ENCODE measurements at regions not wholly inside any gene's neighbourhood (a gene's known extent, or its start where the extent isn't known, plus 50 kb on each side); places are given as distances from the start of the nearest gene placed in this dataset.
A peak's percentile ranks its signal among the peaks of the same experiment; 100 is the strongest.

DNA sequence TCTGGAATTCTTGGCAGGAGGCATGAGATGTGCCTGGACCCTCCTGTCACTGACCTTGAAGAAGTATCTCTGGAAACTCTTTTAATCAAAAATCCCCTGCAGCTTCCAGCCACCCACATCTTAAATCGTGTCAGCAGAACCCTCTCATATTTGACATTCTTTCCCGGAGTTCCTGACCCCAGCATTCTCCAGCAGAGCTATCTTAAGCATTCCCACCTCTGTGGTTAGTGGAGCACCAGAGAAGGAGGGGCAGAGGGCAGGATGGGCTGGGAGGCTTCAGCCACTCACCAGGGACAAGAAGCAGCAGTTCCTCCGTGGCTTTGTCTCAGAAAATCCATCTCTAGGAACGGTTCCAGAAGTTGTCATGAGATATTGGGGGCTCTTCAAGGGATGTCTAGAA, 149.9 kb downstream of the RGS9 start:
- H3K27me3 ChIP-seq: no peaks in the 10 kb centered on the region
- H3K36me3 ChIP-seq: no peaks in the 10 kb centered on the region
- DNase-seq (ENCODE audit: low read depth in 1 of 2, low spot score in 1 of 2): peak; percentile 42 to 60
- H3K4me3 ChIP-seq: no peak overlapping the region
- TF ChIP-seq, protein P1, sequence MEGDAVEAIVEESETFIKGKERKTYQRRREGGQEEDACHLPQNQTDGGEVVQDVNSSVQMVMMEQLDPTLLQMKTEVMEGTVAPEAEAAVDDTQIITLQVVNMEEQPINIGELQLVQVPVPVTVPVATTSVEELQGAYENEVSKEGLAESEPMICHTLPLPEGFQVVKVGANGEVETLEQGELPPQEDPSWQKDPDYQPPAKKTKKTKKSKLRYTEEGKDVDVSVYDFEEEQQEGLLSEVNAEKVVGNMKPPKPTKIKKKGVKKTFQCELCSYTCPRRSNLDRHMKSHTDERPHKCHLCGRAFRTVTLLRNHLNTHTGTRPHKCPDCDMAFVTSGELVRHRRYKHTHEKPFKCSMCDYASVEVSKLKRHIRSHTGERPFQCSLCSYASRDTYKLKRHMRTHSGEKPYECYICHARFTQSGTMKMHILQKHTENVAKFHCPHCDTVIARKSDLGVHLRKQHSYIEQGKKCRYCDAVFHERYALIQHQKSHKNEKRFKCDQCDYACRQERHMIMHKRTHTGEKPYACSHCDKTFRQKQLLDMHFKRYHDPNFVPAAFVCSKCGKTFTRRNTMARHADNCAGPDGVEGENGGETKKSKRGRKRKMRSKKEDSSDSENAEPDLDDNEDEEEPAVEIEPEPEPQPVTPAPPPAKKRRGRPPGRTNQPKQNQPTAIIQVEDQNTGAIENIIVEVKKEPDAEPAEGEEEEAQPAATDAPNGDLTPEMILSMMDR (IDR thresholded peaks at IDR 0.05; ENCODE audit: low read depth, low read length): no peak
- H3K4me1 ChIP-seq (ENCODE audit: low read depth): peaks cover 2% of the 10 kb centered on the region
- H3K9me3 ChIP-seq (ENCODE audit: low read depth): no peaks in the 10 kb centered on the region
- H3K27ac ChIP-seq: peak overlapping the region; percentile 54

GRCh38 chr17:65283704-65284103, 146.5 kb downstream of the RGS9 start:
- H3K27ac ChIP-seq: no peak overlapping the region

DNA sequence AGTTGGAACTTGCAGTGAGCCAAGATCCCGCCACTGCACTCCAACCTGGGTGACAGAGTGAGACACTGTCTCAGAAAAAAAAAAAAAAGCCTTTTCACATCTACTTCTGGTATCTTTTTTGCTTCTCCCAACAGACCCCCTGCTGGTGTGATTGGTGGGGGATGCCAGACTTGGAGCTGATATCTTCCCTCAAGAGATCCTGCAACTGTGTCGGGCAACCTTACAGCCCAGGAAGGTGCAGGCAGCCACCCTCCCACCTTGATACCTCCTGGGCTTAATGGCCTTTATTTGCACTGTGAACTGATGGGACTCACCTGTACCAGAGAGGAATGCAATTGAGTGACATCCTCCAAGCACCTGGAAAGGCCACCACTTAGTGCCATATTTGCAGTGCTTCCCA, 142.3 kb downstream of the RGS9 start:
- Histone ChIP-seq H3K4me1 (ENCODE audit: low read depth) (no peaks in the 10 kb centered on the region), H3K27me3 (no peaks in the 10 kb centered on the region), H3K27ac (no peak overlapping the region), H3K4me3 (no peak overlapping the region), H3K9me3 (ENCODE audit: low read depth) (no peaks in the 10 kb centered on the region), H3K36me3 (no peaks in the 10 kb centered on the region)
- DNase-seq (ENCODE audit: low read depth in 1 of 2, low spot score in 1 of 2): no peak
- TF ChIP-seq, protein P1 (IDR thresholded peaks at IDR 0.05; ENCODE audit: low read depth, low read length): no peak

More at GRCh38 chr17:65283704-65284103, 146.5 kb downstream of the RGS9 start:
- Histone ChIP-seq H3K4me3 (no peak overlapping the region), H3K36me3 (no peaks in the 10 kb centered on the region), H3K4me1 (ENCODE audit: low read depth) (peaks cover 2% of the 10 kb centered on the region), H3K27me3 (no peaks in the 10 kb centered on the region), H3K9me3 (ENCODE audit: low read depth) (no peaks in the 10 kb centered on the region)
- TF ChIP-seq, protein P1 (IDR thresholded peaks at IDR 0.05; ENCODE audit: low read depth, low read length): no peak
- no peak for DNase-seq (ENCODE audit: low read depth in 1 of 2, low spot score in 1 of 2)

DNA sequence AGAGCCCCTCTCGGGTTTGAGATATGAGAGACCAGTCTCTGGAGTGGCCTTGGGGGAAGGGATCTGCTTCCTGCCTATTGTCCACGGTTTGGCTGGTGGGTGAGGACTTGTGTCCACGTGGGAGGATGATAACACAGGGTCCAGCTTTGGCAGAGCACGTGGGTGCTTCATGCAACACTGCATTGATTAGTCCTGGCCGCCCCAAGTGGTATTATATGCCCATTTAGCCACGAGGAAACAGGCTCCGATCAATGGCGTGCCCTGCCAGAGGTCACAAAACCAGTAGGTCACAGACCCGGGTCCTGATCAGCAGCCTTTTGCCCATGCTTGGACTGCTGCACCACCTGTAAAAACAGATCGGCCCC, 141.6 kb downstream of the RGS9 start:
- TF ChIP-seq, protein P1 (IDR thresholded peaks at IDR 0.05; ENCODE audit: low read depth, low read length): no peak
- Histone ChIP-seq H3K27ac (no peak overlapping the region), H3K36me3 (no peaks in the 10 kb centered on the region), H3K4me1 (ENCODE audit: low read depth) (no peaks in the 10 kb centered on the region), H3K9me3 (ENCODE audit: low read depth) (no peaks in the 10 kb centered on the region), H3K4me3 (no peak overlapping the region), H3K27me3 (no peaks in the 10 kb centered on the region)
- no peak for DNase-seq (ENCODE audit: low read depth in 1 of 2, low spot score in 1 of 2)

- Histone ChIP-seq H3K27me3 (no peaks in the 10 kb centered on the region), H3K27ac (no peak overlapping the region), H3K9me3 (ENCODE audit: low read depth) (no peaks in the 10 kb centered on the region), H3K4me1 (ENCODE audit: low read depth) (no peaks in the 10 kb centered on the region), H3K4me3 (no peak overlapping the region), H3K36me3 (no peaks in the 10 kb centered on the region)
- DNase-seq (ENCODE audit: low read depth in 1 of 2, low spot score in 1 of 2): peak; percentile 73 to 86
- TF ChIP-seq, protein P1 (IDR thresholded peaks at IDR 0.05; ENCODE audit: low read depth, low read length): peak; percentile 72
These were observed 141.1 kb downstream of the RGS9 start for GRCh38 chr17:65278050-65278819.

Data from cardiac muscle cell (in vitro differentiated cells and primary cell).